Right lobe of liver (tissue), 4 donors: ENCODE measurements at regions not wholly inside any gene's neighbourhood (a gene's known extent, or its start where the extent isn't known, plus 50 kb on each side); places are given as distances from the start of the nearest gene placed in this dataset.

Experiments
- CTCF ChIP-seq, 4 donors: fragments of 200-600 bp in 3 of 4; fragments of 450-650 bp in 1 of 4; IDR thresholded peaks; one replicate each; pipeline versions ENCODE4 v1.5.1 to v1.8.0; 2016 to 2022; ENCODE audit warnings: antibody characterized with exemption in 4 of 4, mild to moderate bottlenecking in 2 of 4
- POLR2A ChIP-seq: fragments of 450-650 bp; IDR thresholded peaks from one replicate; pipeline ENCODE4 v1.6.1; 2017; ENCODE audit warnings: antibody characterized with exemption, mild to moderate bottlenecking
- donor health status: DM: no; HTN: no; CAD: no.
- donor health status: DM: no; HTN: no; CAD: no.
- donor health status: DM: no; HTN: yes; CAD: no.

- TF ChIP-seq POLR2A (no peak), CTCF (IDR thresholded peaks at IDR 0.05) (no peak)
Measured at GRCh38 chr2:239532859-239533258, 132.0 kb upstream of the HDAC4 start.
